Keratinocyte (primary cell): ENCODE measurements at regions not wholly inside any gene's neighbourhood (a gene's known extent, or its start where the extent isn't known, plus 50 kb on each side); places are given as distances from the start of the nearest gene placed in this dataset.

Experiments
- DNase-seq: peaks from one replicate; pipeline ENCODE4 v3.0.0-alpha.2; 2011; ENCODE audit warnings: low read depth, missing footprints, low spot score
- FAIRE-seq: peaks from 2 replicates; lab custom pipeline; 2011; peaks lifted over from hg19 to GRCh38; lab: Jason Lieb, UNC
- H2AFZ ChIP-seq: 2 replicates; pipeline ENCODE4 v1.6.0; 2012; ENCODE audit warnings: low read length, control low read depth, inconsistent platforms; ENCODE audit not compliant: control insufficient read depth
- H3K27ac ChIP-seq: 2 replicates; pipeline ENCODE4 v1.5.1; 2011; ENCODE audit warnings: low read length; ENCODE audit not compliant: control insufficient read depth, insufficient read depth
- H3K27me3 ChIP-seq: 3 replicates; pipeline ENCODE4 v1.6.0; 2011; ENCODE audit warnings: low read length; ENCODE audit not compliant: control insufficient read depth, insufficient read depth; ENCODE audit errors: extremely low read depth
- H3K36me3 ChIP-seq, 2 experiments: 2 replicates in 1 of 2; 3 replicates in 1 of 2; pipeline ENCODE4 v1.5.1; 2011; ENCODE audit warnings: low read length in 2 of 2, mild to moderate bottlenecking in 1 of 2; ENCODE audit not compliant: control insufficient read depth in 2 of 2, insufficient read depth in 2 of 2; ENCODE audit errors: extremely low read depth in 1 of 2
- H3K4me1 ChIP-seq: 3 replicates; pipeline ENCODE4 v1.5.1; 2011; ENCODE audit warnings: low read length; ENCODE audit not compliant: control insufficient read depth, insufficient read depth; ENCODE audit errors: extremely low read depth
- H3K4me2 ChIP-seq: 3 replicates; pipeline ENCODE4 v1.6.0; 2011; ENCODE audit warnings: low read depth, low read length; ENCODE audit not compliant: control insufficient read depth, insufficient read depth; ENCODE audit errors: extremely low read depth
- H3K4me3 ChIP-seq, 3 experiments: fragments of 200-600 bp in 1 of 3; sonication (generic) in 1 of 3; 2 replicates in 2 of 3; 3 replicates in 1 of 3; pipeline ENCODE4 v1.5.1; 2011 to 2016; ENCODE audit warnings: low read length in 3 of 3, mild to moderate bottlenecking in 3 of 3, control low read depth in 2 of 3, inconsistent platforms in 1 of 3, low read depth in 1 of 3, mixed read lengths in 1 of 3, mixed run types in 1 of 3, moderate library complexity in 1 of 3; ENCODE audit not compliant: control insufficient read depth in 2 of 3, insufficient read depth in 2 of 3; ENCODE audit errors: extremely low read depth in 1 of 3
- H3K79me2 ChIP-seq: 2 replicates; pipeline ENCODE4 v1.6.0; 2012; ENCODE audit warnings: low read length; ENCODE audit not compliant: control insufficient read depth, insufficient read depth
- H3K9ac ChIP-seq: 3 replicates; pipeline ENCODE4 v1.6.0; 2011; ENCODE audit warnings: low read length; ENCODE audit not compliant: control insufficient read depth, insufficient read depth; ENCODE audit errors: extremely low read depth
- H3K9me1 ChIP-seq: 3 replicates; pipeline ENCODE4 v1.6.0; 2011; ENCODE audit warnings: low read length; ENCODE audit not compliant: control insufficient read depth, insufficient read depth; ENCODE audit errors: extremely low read depth
- H3K9me3 ChIP-seq: 2 replicates; pipeline ENCODE4 v1.5.1; 2012; ENCODE audit warnings: low read depth, low read length; ENCODE audit not compliant: control insufficient read depth
- H4K20me1 ChIP-seq: 3 replicates; pipeline ENCODE4 v1.6.0; 2011; ENCODE audit warnings: low read length; ENCODE audit not compliant: control insufficient read depth, insufficient read depth; ENCODE audit errors: extremely low read depth
- EZH2 ChIP-seq: IDR thresholded peaks from one replicate; pipeline ENCODE4 v1.6.1; 2012; ENCODE audit warnings: inconsistent platforms, mild to moderate bottlenecking, low read length, moderate library complexity
- dilution Hi-C: fragments of 300-500 bp; cut with MboI; formaldehyde crosslinking; loops from one replicate; pipeline ENCODE4 v1.7.0; 2020; ENCODE audit warnings: low sequenced_read_pairs; ENCODE audit not compliant: extremely low pct_ligation_motif_present
- TF ChIP-seq, protein P1 (sequence below), 3 experiments: IDR thresholded peaks in 1 of 3; conservative IDR thresholded peaks in 1 of 3; optimal IDR thresholded peaks in 1 of 3; 2 replicates in 2 of 3; 3 replicates in 1 of 3; pipeline versions ENCODE3 to v1.5.1; 2011; ENCODE audit warnings: low read length in 3 of 3, mild to moderate bottlenecking in 3 of 3, moderate library complexity in 2 of 3, control low read depth in 1 of 3, inconsistent platforms in 1 of 3; ENCODE audit not compliant: insufficient read depth in 2 of 3; ENCODE audit errors: extremely low read depth in 1 of 3

DNA sequence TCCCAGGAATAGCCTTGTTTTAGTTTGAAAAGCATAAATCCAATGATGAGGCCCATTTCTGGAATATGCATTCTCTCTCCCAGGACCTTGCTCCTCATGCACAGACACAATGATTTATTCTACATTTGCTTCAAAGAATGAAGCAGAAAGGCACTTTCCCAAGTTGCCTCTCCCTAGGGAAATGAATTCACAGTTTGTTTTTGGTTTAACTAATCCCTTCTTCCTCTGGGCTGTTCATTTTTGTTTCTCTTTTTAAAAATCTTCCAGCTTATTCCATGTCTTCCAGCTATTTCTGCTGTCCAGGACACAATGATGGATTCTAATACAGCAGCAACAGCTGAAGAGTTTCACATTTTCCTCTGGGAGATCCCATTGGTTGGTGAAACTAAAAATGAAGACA lies 1529.2 kb upstream of the TENM4 start:
- no peaks in the 10 kb centered on the region for H3K27me3 ChIP-seq
- no peaks in the 10 kb centered on the region for H3K4me1 ChIP-seq
- TF ChIP-seq, protein P1, sequence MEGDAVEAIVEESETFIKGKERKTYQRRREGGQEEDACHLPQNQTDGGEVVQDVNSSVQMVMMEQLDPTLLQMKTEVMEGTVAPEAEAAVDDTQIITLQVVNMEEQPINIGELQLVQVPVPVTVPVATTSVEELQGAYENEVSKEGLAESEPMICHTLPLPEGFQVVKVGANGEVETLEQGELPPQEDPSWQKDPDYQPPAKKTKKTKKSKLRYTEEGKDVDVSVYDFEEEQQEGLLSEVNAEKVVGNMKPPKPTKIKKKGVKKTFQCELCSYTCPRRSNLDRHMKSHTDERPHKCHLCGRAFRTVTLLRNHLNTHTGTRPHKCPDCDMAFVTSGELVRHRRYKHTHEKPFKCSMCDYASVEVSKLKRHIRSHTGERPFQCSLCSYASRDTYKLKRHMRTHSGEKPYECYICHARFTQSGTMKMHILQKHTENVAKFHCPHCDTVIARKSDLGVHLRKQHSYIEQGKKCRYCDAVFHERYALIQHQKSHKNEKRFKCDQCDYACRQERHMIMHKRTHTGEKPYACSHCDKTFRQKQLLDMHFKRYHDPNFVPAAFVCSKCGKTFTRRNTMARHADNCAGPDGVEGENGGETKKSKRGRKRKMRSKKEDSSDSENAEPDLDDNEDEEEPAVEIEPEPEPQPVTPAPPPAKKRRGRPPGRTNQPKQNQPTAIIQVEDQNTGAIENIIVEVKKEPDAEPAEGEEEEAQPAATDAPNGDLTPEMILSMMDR (optimal IDR thresholded peaks at IDR 0.05 in 1 of 3, IDR thresholded peaks at IDR 0.05 in 1 of 3, conservative IDR thresholded peaks at IDR 0.05 in 1 of 3; ENCODE audit: extremely low read depth in 1 of 3, insufficient read depth in 2 of 3, low read length in 3 of 3): no peak
- no peak for TF ChIP-seq EZH2
- no peaks in the 10 kb centered on the region for H3K9me3 ChIP-seq
- H3K9me1 ChIP-seq: no peaks in the 10 kb centered on the region
- H3K4me3 ChIP-seq: no peak overlapping the region
- no peaks in the 10 kb centered on the region for H4K20me1 ChIP-seq
- DNase-seq: no peak
- FAIRE-seq: no peak
- no peak overlapping the region for H3K4me2 ChIP-seq
- no peaks in the 10 kb centered on the region for H3K36me3 ChIP-seq
- H3K79me2 ChIP-seq: no peaks in the 10 kb centered on the region
- H3K9ac ChIP-seq: no peak overlapping the region
- no peak overlapping the region for H3K27ac ChIP-seq
- dilution Hi-C loops: no loop called here
- no peak overlapping the region for H2AFZ ChIP-seq

DNA sequence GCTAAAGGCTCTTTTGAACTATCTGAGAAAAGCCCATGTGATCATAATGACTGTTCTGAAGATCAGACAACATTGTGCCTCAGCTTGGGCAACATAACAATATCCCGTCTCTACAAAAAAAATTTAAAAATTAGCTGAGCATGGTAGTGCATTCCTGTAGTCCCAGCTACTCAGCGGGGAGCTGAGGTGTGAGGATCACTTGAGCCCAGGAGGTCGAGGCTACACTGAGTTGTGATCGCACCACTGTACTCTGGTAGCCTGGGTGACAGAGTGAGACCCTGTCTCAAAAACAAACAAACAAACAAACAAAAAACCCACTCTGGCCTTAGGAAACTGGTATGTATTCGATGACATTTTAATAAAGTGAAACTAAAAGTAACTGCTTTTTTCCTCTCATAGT lies 1526.8 kb upstream of the TENM4 start:
- H3K9me1 ChIP-seq: no peaks in the 10 kb centered on the region
- no peaks in the 10 kb centered on the region for H3K79me2 ChIP-seq
- H3K4me2 ChIP-seq: no peak overlapping the region
- no peaks in the 10 kb centered on the region for H3K36me3 ChIP-seq
- FAIRE-seq (no peak), DNase-seq (no peak)
- no peak overlapping the region for H3K9ac ChIP-seq
- H3K4me1 ChIP-seq: no peaks in the 10 kb centered on the region
- TF ChIP-seq, protein P1 (optimal IDR thresholded peaks at IDR 0.05 in 1 of 3, IDR thresholded peaks at IDR 0.05 in 1 of 3, conservative IDR thresholded peaks at IDR 0.05 in 1 of 3; ENCODE audit: extremely low read depth in 1 of 3, insufficient read depth in 2 of 3, low read length in 3 of 3): no peak
- TF ChIP-seq EZH2: no peak
- H3K27ac ChIP-seq: no peak overlapping the region
- H4K20me1 ChIP-seq: no peaks in the 10 kb centered on the region
- dilution Hi-C loops: no loop called here
- no peaks in the 10 kb centered on the region for H3K27me3 ChIP-seq
- H2AFZ ChIP-seq: no peak overlapping the region
- no peaks in the 10 kb centered on the region for H3K9me3 ChIP-seq
- H3K4me3 ChIP-seq: no peak overlapping the region
